ENCODE measurements at regions not wholly inside any gene's neighbourhood (a gene's known extent, or its start where the extent isn't known, plus 50 kb on each side); places are given as distances from the start of the nearest gene placed in this dataset.
A peak's percentile ranks its signal among the peaks of the same experiment; 100 is the strongest.
"Not testable (repeated sequence)": the region's sequence is repeated elsewhere in the genome, so short reads cannot be mapped to it uniquely, and the experiment has no call there.

GRCh38 chr14:28565345-28565744 is 201.2 kb upstream of the FOXG1 start:
- DNase-seq, result no peak

GRCh38 chr14:28570391-28570790 is 196.2 kb upstream of the FOXG1 start:
- no peak for DNase-seq

- DNase-seq, result no peak
These were observed 195.0 kb upstream of the FOXG1 start for GRCh38 chr14:28571636-28572035.

GRCh38 chr14:28576523-28576922 is 190.1 kb upstream of the FOXG1 start:
- DNase-seq, result no peak

GRCh38 chr14:28577187-28577586 is 189.4 kb upstream of the FOXG1 start:
- no peak for DNase-seq

- no peak for DNase-seq
These were observed 188.9 kb upstream of the FOXG1 start for GRCh38 chr14:28577711-28578131.

GRCh38 chr14:28584951-28585350 is 181.6 kb upstream of the FOXG1 start:
- no peak for DNase-seq

GRCh38 chr14:28589792-28590191 is 176.8 kb upstream of the FOXG1 start:
- DNase-seq, result no peak

- DNase-seq, result no peak
These were observed 170.2 kb upstream of the FOXG1 start for GRCh38 chr14:28596391-28596790.

GRCh38 chr14:28599191-28599590 is 167.4 kb upstream of the FOXG1 start:
- no peak for DNase-seq

- no peak for DNase-seq
These were observed 167.0 kb upstream of the FOXG1 start for GRCh38 chr14:28599605-28600004.

- no peak for DNase-seq
These were observed 163.0 kb upstream of the FOXG1 start for GRCh38 chr14:28603606-28604005.

GRCh38 chr14:28607661-28608060 is 158.9 kb upstream of the FOXG1 start:
- no peak for DNase-seq

- no peak for DNase-seq
These were observed 158.1 kb upstream of the FOXG1 start for GRCh38 chr14:28608443-28608842.

GRCh38 chr14:28608851-28609828 is 157.4 kb upstream of the FOXG1 start:
- peak; percentile 61 for DNase-seq

- no peak for DNase-seq
These were observed 154.2 kb upstream of the FOXG1 start for GRCh38 chr14:28612414-28612813.

GRCh38 chr14:28613532-28613931 is 153.1 kb upstream of the FOXG1 start:
- DNase-seq, result no peak

- no peak for DNase-seq
These were observed 139.8 kb upstream of the FOXG1 start for GRCh38 chr14:28626780-28627179.

GRCh38 chr14:28629328-28630004 is 137.1 kb upstream of the FOXG1 start:
- no peak for DNase-seq

- no peak for DNase-seq
These were observed 136.5 kb upstream of the FOXG1 start for GRCh38 chr14:28630100-28630499.

GRCh38 chr14:28635387-28635786 is 131.2 kb upstream of the FOXG1 start:
- DNase-seq, result no peak

- DNase-seq, result not testable (repeated sequence)
These were observed 130.8 kb upstream of the FOXG1 start for GRCh38 chr14:28635816-28636215.

GRCh38 chr14:28641189-28641588 is 125.4 kb upstream of the FOXG1 start:
- not testable (repeated sequence) for DNase-seq

GRCh38 chr14:28651148-28651547 is 115.4 kb upstream of the FOXG1 start:
- DNase-seq, result no peak
